ENCODE measurements at regions not wholly inside any gene's neighbourhood (a gene's known extent, or its start where the extent isn't known, plus 50 kb on each side); places are given as distances from the start of the nearest gene placed in this dataset.

GRCh38 chr2:180062178-180062577, 55.1 kb upstream of the CWC22 start:
- no peak overlapping the region for H3K4me3 ChIP-seq (ENCODE audit: low read length)
- H3K27me3 ChIP-seq (ENCODE audit: insufficient read depth, low read depth, low read length) = no peaks in the 10 kb centered on the region
- H4K20me1 ChIP-seq (ENCODE audit: insufficient read depth) = no peaks in the 10 kb centered on the region

GRCh38 chr2:180061546-180061945, 54.4 kb upstream of the CWC22 start:
- H3K9ac ChIP-seq (ENCODE audit: low read length) = no peak overlapping the region
- no peak overlapping the region for H2AFZ ChIP-seq (ENCODE audit: low read depth, low read length)
- TF ChIP-seq TAF1 (IDR thresholded peaks at IDR 0.05; ENCODE audit: low read depth) (no peak), CTCF (IDR thresholded peaks at IDR 0.05; ENCODE audit: poor library complexity, severe bottlenecking) (no peak), EZH2 (IDR thresholded peaks at IDR 0.05; ENCODE audit: borderline replicate concordance, insufficient read depth, low read length, poor library complexity, severe bottlenecking) (no peak), POLR2AphosphoS5 (IDR thresholded peaks at IDR 0.05) (no peak), MXI1 (conservative IDR thresholded peaks at IDR 0.05; ENCODE audit: poor library complexity, severe bottlenecking) (no peak), EP300 (conservative IDR thresholded peaks at IDR 0.05; ENCODE audit: poor library complexity, severe bottlenecking) (no peak), REST (IDR thresholded peaks at IDR 0.05; ENCODE audit: borderline replicate concordance) (no peak)

More at GRCh38 chr2:180062178-180062577, 55.1 kb upstream of the CWC22 start:
- no peaks in the 10 kb centered on the region for H3F3A ChIP-seq (ENCODE audit: insufficient read depth, low read length, poor library complexity, severe bottlenecking)
- no peaks in the 10 kb centered on the region for H3K79me2 ChIP-seq (replicated peaks; ENCODE audit: insufficient read depth, low read length)
- H3K27ac ChIP-seq (ENCODE audit: low read length) = no peak overlapping the region
- no peaks in the 10 kb centered on the region for H3K36me3 ChIP-seq (ENCODE audit: insufficient read depth, low read length)
- H2AFZ ChIP-seq (ENCODE audit: low read depth, low read length) = no peak overlapping the region
- TF ChIP-seq CTCF (IDR thresholded peaks at IDR 0.05; ENCODE audit: poor library complexity, severe bottlenecking) = no peak
- TF ChIP-seq SMC3 (conservative IDR thresholded peaks at IDR 0.05; ENCODE audit: poor library complexity) = no peak
- no peak for TF ChIP-seq REST (IDR thresholded peaks at IDR 0.05; ENCODE audit: borderline replicate concordance)
- TF ChIP-seq POLR2AphosphoS5 (IDR thresholded peaks at IDR 0.05) = no peak
- no peak for TF ChIP-seq MXI1 (conservative IDR thresholded peaks at IDR 0.05; ENCODE audit: poor library complexity, severe bottlenecking)
- no peak for TF ChIP-seq RAD21 (conservative IDR thresholded peaks at IDR 0.05)
- TF ChIP-seq TAF1 (IDR thresholded peaks at IDR 0.05; ENCODE audit: low read depth) = no peak
- TF ChIP-seq EP300 (conservative IDR thresholded peaks at IDR 0.05; ENCODE audit: poor library complexity, severe bottlenecking) = no peak
- TF ChIP-seq EZH2 (IDR thresholded peaks at IDR 0.05; ENCODE audit: borderline replicate concordance, insufficient read depth, low read length, poor library complexity, severe bottlenecking) = no peak
- H3K9me2 ChIP-seq (ENCODE audit: insufficient read depth, low read length) = no peaks in the 10 kb centered on the region
- H3K4me2 ChIP-seq (ENCODE audit: low read length) = no peak overlapping the region
- no peak overlapping the region for H3K9ac ChIP-seq (ENCODE audit: low read length)
- H3K9me3 ChIP-seq (ENCODE audit: low read length) = no peaks in the 10 kb centered on the region

More at GRCh38 chr2:180061546-180061945, 54.4 kb upstream of the CWC22 start:
- Histone ChIP-seq H3K4me3 (ENCODE audit: low read length) (no peak overlapping the region), H3K9me3 (ENCODE audit: low read length) (no peaks in the 10 kb centered on the region), H3K27me3 (ENCODE audit: insufficient read depth, low read depth, low read length) (no peaks in the 10 kb centered on the region), H3K79me2 (replicated peaks; ENCODE audit: insufficient read depth, low read length) (no peaks in the 10 kb centered on the region), H3K9me2 (ENCODE audit: insufficient read depth, low read length) (no peaks in the 10 kb centered on the region), H3K4me2 (ENCODE audit: low read length) (no peak overlapping the region), H3K27ac (ENCODE audit: low read length) (no peak overlapping the region), H4K20me1 (ENCODE audit: insufficient read depth) (no peaks in the 10 kb centered on the region), H3F3A (ENCODE audit: insufficient read depth, low read length, poor library complexity, severe bottlenecking) (no peaks in the 10 kb centered on the region), H3K36me3 (ENCODE audit: insufficient read depth, low read length) (no peaks in the 10 kb centered on the region)

Measured in neural cell (in vitro differentiated cells).